SK-N-SH treated with all-trans-retinoic acid at 6 μM for 48 hours (cell line): ENCODE measurements at regions not wholly inside any gene's neighbourhood (a gene's known extent, or its start where the extent isn't known, plus 50 kb on each side); places are given as distances from the start of the nearest gene placed in this dataset.

Experiments
- CSDC2 ChIP-seq: fragments of 250-450 bp; sonication (Bioruptor Pico); IDR thresholded peaks from 2 replicates; pipeline ENCODE4 v1.5.0; 2020; ENCODE audit warnings: mild to moderate bottlenecking, moderate library complexity
- CSRNP3 ChIP-seq: fragments of 250-450 bp; sonication (Bioruptor Pico); IDR thresholded peaks from 2 replicates; pipeline ENCODE4 v1.5.1; 2021; ENCODE audit warnings: mild to moderate bottlenecking, moderate library complexity
- ESRRG ChIP-seq: fragments of 250-450 bp; sonication (Bioruptor Pico); IDR thresholded peaks from 2 replicates; pipeline ENCODE4 v1.6.1; 2021; ENCODE audit warnings: mild to moderate bottlenecking
- GLIS3 ChIP-seq: fragments of 250-450 bp; sonication (Bioruptor Pico); IDR thresholded peaks from 2 replicates; pipeline ENCODE4 v1.5.0; 2020; ENCODE audit warnings: mild to moderate bottlenecking, moderate library complexity
- PATZ1 ChIP-seq: fragments of 250-450 bp; sonication (Bioruptor Pico); IDR thresholded peaks from 2 replicates; pipeline ENCODE4 v1.8.0; 2020; ENCODE audit warnings: mild to moderate bottlenecking, moderate library complexity, borderline replicate concordance
- POU6F1 ChIP-seq: fragments of 250-450 bp; sonication (Bioruptor Pico); IDR thresholded peaks from 2 replicates; pipeline ENCODE4 v1.8.0; 2021; ENCODE audit warnings: low read depth, mild to moderate bottlenecking, moderate library complexity, borderline replicate concordance
- RARB ChIP-seq: fragments of 250-450 bp; sonication (Bioruptor Pico); IDR thresholded peaks from 2 replicates; pipeline ENCODE4 v1.8.0; 2021; ENCODE audit warnings: mild to moderate bottlenecking, moderate library complexity
- SNAI2 ChIP-seq: fragments of 250-450 bp; sonication (Bioruptor Pico); IDR thresholded peaks from 2 replicates; pipeline ENCODE4 v1.5.0; 2020; ENCODE audit warnings: mild to moderate bottlenecking, moderate library complexity
- TOX ChIP-seq: fragments of 250-450 bp; sonication (Bioruptor Pico); IDR thresholded peaks from 2 replicates; pipeline ENCODE4 v1.8.0; 2021; ENCODE audit warnings: mild to moderate bottlenecking, moderate library complexity, borderline replicate concordance
- ZFP3 ChIP-seq: fragments of 250-450 bp; sonication (Bioruptor Pico); IDR thresholded peaks from 2 replicates; pipeline ENCODE4 v1.5.0; 2020; ENCODE audit warnings: mild to moderate bottlenecking, moderate library complexity
- ZFP30 ChIP-seq: fragments of 450-650 bp; formaldehyde crosslinking; IDR thresholded peaks from 2 replicates; pipeline ENCODE4 v1.5.0; 2022; ENCODE audit warnings: mild to moderate bottlenecking, moderate library complexity
- ZNF565 ChIP-seq: fragments of 450-650 bp; formaldehyde crosslinking; conservative IDR thresholded peaks from 2 replicates; pipeline ENCODE4 v1.5.0; 2020; ENCODE audit warnings: low read depth, mild to moderate bottlenecking, moderate library complexity

GRCh38 chr2:67054728-67055127, 342.4 kb upstream of the ETAA1 start:
- TF ChIP-seq ZFP30 (CRISPR knock-in tag) = no peak
- TF ChIP-seq ZNF565 (CRISPR knock-in tag) = no peak
- TF ChIP-seq RARB = no peak
- no peak for TF ChIP-seq POU6F1 (CRISPR knock-in tag)
- no peak for TF ChIP-seq GLIS3 (CRISPR knock-in tag)
- TF ChIP-seq CSDC2 = no peak
- TF ChIP-seq TOX (CRISPR knock-in tag) = no peak
- no peak for TF ChIP-seq ZFP3 (CRISPR knock-in tag)
- TF ChIP-seq PATZ1 (CRISPR knock-in tag) = no peak
- TF ChIP-seq CSRNP3 (CRISPR knock-in tag) = no peak
- no peak for TF ChIP-seq SNAI2
- TF ChIP-seq ESRRG (CRISPR knock-in tag) = no peak
